ENCODE measurements at regions not wholly inside any gene's neighbourhood (a gene's known extent, or its start where the extent isn't known, plus 50 kb on each side); places are given as distances from the start of the nearest gene placed in this dataset.

- no peak for TF ChIP-seq CTCF (IDR thresholded peaks at IDR 0.05; ENCODE audit: control extremely low read depth in 1 of 3, insufficient read depth in 1 of 3, low read depth in 1 of 3, low read length in 3 of 3)
Observed at GRCh38 chr1:201673915-201674314, 135.0 kb downstream of the NAV1 start (continued).

Data from H1 (cell line).